LNCAP (cell line): ENCODE measurements at regions not wholly inside any gene's neighbourhood (a gene's known extent, or its start where the extent isn't known, plus 50 kb on each side); places are given as distances from the start of the nearest gene placed in this dataset.

Experiments
- CTCF ChIP-seq: fragments of 450-650 bp; IDR thresholded peaks from 2 replicates; pipeline ENCODE4 v1.5.1; 2017; ENCODE audit warnings: mild to moderate bottlenecking

GRCh38 chr12:60042835-60043234 lies 447.0 kb downstream of the SLC16A7 start:
- no peak for TF ChIP-seq CTCF

DNA sequence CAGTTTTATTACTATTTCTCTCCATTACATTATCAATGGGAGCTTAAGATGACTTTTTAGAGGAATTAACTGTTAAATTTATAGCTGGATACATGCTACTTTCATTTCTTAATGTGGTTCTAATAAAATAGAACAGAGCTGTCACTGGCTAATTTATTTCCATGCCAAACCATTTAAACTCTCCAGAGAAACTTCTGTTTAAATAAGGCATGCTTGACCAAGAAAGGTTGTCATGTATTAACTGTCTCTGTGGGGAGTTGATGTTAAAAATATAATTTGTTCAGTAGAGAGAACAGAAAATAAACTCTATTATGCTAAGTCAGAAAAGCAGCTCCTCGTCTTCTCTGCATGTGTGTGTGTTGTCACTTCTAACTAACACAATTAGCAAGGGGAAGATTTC lies 447.4 kb downstream of the SLC16A7 start:
- TF ChIP-seq CTCF, result no peak

GRCh38 chr12:60052483-60052882 lies 456.7 kb downstream of the SLC16A7 start:
- no peak for TF ChIP-seq CTCF

DNA sequence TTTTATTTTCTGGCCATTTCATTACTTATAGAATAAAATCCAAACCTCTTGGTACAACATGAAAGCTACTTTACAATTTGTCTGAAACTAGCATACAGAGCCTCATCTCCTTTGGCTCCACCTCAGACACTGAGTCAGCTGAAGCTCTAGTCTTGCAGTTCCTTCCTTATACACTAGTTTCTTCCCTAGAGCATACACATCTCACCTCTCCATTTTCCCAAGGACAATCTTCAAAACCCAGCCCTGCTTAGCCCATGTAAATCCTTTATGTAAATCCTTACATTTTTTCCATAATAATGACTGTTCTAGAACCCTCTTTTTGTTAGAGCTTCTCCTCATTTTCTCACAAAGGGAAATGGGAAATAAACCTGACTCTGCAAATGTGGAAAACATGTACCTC lies 463.4 kb downstream of the SLC16A7 start:
- no peak for TF ChIP-seq CTCF

- TF ChIP-seq CTCF, result no peak
These were observed 470.8 kb downstream of the SLC16A7 start for GRCh38 chr12:60066655-60067054.

- no peak for TF ChIP-seq CTCF
These were observed 474.7 kb downstream of the SLC16A7 start for GRCh38 chr12:60070552-60070951.

DNA sequence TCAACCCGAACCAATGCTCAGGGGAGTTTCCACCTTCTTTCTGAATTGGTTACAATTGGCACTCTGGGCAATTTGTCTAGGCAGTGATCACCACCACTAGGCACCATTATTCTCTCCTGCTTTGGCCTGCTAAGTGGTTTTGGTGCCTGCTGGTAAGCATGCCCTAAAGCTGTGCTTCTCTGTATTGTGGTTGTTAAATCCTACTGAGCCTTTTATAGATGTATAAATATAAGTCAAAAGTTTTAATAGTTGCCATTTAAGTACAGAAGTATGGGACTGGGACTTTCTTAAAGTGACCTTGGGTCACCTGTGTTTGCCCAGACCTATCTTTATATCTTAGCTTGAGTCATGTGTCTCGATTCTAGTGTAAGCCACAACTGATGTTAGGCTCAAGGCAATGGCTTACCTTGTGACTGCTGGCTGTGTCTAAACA lies 475.9 kb downstream of the SLC16A7 start:
- TF ChIP-seq CTCF, result no peak

DNA sequence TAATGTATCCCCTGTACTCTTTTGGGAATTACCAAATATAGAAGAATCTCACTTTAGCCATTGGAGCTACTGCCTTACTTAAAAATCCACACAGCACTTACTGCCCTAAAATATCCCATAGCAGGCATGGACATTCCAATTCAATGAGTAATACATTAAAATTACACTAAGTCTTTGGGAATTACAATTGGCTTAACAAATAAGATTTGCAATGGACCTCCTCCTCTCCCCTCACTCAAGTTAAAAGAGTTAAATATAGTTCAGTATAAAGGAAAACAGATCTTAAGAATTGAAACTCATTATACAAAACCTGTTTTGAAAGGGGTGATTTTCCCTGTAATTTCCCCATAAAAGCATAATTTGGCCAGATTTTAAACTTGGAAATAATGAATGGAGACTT lies 477.1 kb downstream of the SLC16A7 start:
- no peak for TF ChIP-seq CTCF
